ENCODE measurements at regions not wholly inside any gene's neighbourhood (a gene's known extent, or its start where the extent isn't known, plus 50 kb on each side); places are given as distances from the start of the nearest gene placed in this dataset.

DNA sequence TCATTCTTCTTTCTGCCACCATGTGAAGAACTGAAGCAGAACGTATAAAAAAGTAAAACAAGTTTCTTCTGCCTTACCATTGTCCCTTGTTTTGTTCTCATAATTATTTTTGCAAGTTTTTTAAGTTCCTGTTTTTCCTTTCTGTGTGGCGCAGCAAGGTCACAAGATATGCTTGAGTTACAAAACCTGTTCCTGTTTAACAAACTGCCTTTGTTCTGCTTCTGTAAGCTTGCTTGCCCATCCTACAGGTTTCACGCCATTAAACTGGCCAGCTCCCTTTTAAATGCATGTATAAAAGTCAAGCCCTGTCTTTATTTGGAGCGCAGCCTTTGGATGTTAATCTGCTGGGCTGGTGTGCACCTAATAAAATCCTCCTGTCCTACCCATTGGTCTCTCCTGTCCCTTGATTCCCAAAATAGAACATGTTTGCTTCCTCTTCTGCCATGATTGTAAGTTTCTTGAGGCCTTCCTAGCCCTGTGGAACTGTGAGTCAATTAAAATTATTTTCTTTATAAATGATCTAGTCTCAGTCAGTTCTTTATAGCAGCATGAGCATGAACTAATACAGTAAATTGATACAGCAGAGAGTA is 1115.4 kb downstream of the SLITRK1 start:
- TF ChIP-seq HDGF (IDR thresholded peaks at IDR 0.05; ENCODE audit: borderline replicate concordance) (no peak), ARNT (IDR thresholded peaks at IDR 0.05) (no peak), BHLHE40 (IDR thresholded peaks at IDR 0.05; ENCODE audit: borderline replicate concordance) (no peak), LEF1 (IDR thresholded peaks at IDR 0.05; ENCODE audit: borderline replicate concordance) (no peak), SP1 (IDR thresholded peaks at IDR 0.05) (no peak), ELF4 (IDR thresholded peaks at IDR 0.05) (no peak), ZNF384 (IDR thresholded peaks at IDR 0.05) (no peak)
- TF ChIP-seq, protein P1, sequence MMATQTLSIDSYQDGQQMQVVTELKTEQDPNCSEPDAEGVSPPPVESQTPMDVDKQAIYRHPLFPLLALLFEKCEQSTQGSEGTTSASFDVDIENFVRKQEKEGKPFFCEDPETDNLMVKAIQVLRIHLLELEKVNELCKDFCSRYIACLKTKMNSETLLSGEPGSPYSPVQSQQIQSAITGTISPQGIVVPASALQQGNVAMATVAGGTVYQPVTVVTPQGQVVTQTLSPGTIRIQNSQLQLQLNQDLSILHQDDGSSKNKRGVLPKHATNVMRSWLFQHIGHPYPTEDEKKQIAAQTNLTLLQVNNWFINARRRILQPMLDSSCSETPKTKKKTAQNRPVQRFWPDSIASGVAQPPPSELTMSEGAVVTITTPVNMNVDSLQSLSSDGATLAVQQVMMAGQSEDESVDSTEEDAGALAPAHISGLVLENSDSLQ (IDR thresholded peaks at IDR 0.05): no peak
